SK-N-SH treated with all-trans-retinoic acid at 6 μM for 48 hours (cell line): ENCODE measurements at regions not wholly inside any gene's neighbourhood (a gene's known extent, or its start where the extent isn't known, plus 50 kb on each side); places are given as distances from the start of the nearest gene placed in this dataset.
"Not testable (repeated sequence)": the region's sequence is repeated elsewhere in the genome, so short reads cannot be mapped to it uniquely, and the experiment has no call there.

Experiments
- ATAC-seq: fragments of 200-7000 bp; cut with Tn5 transposase; 3 replicates; pipeline ENCODE4 v1.9.1; 2020; ENCODE audit warnings: mild to moderate bottlenecking, moderate library complexity
- ARNTL ChIP-seq: fragments of 450-650 bp; formaldehyde crosslinking; IDR thresholded peaks from 2 replicates; pipeline ENCODE4 v1.5.0; 2020; ENCODE audit warnings: low read depth, mild to moderate bottlenecking, moderate library complexity, borderline replicate concordance
- BACH2 ChIP-seq: fragments of 250-450 bp; sonication (Bioruptor Pico); IDR thresholded peaks from 2 replicates; pipeline ENCODE4 v1.9.0; 2021; ENCODE audit warnings: mild to moderate bottlenecking, borderline replicate concordance
- CREB5 ChIP-seq: fragments of 250-450 bp; sonication (Bioruptor Pico); IDR thresholded peaks from 2 replicates; pipeline ENCODE4 v1.5.1; 2020; ENCODE audit warnings: low read depth, mild to moderate bottlenecking, moderate library complexity
- CSDC2 ChIP-seq: fragments of 250-450 bp; sonication (Bioruptor Pico); IDR thresholded peaks from 2 replicates; pipeline ENCODE4 v1.5.0; 2020; ENCODE audit warnings: mild to moderate bottlenecking, moderate library complexity
- ESRRG ChIP-seq: fragments of 250-450 bp; sonication (Bioruptor Pico); IDR thresholded peaks from 2 replicates; pipeline ENCODE4 v1.6.1; 2021; ENCODE audit warnings: mild to moderate bottlenecking
- ISL1 ChIP-seq: fragments of 250-450 bp; sonication (Bioruptor Pico); IDR thresholded peaks from 2 replicates; pipeline ENCODE4 v2.1.2; 2022; ENCODE audit warnings: mild to moderate bottlenecking, moderate library complexity
- OSR1 ChIP-seq: fragments of 250-450 bp; sonication (Bioruptor Pico); IDR thresholded peaks from 2 replicates; pipeline ENCODE4 v1.8.0; 2022; ENCODE audit warnings: moderate library complexity, mild to moderate bottlenecking, inconsistent platforms
- PPARA ChIP-seq: fragments of 250-450 bp; sonication (Bioruptor Pico); IDR thresholded peaks from 2 replicates; pipeline ENCODE4 v1.5.0; 2020; ENCODE audit warnings: mild to moderate bottlenecking, borderline replicate concordance
- RARB ChIP-seq: fragments of 250-450 bp; sonication (Bioruptor Pico); IDR thresholded peaks from 2 replicates; pipeline ENCODE4 v1.8.0; 2021; ENCODE audit warnings: mild to moderate bottlenecking, moderate library complexity
- SNAI2 ChIP-seq: fragments of 250-450 bp; sonication (Bioruptor Pico); IDR thresholded peaks from 2 replicates; pipeline ENCODE4 v1.5.0; 2020; ENCODE audit warnings: mild to moderate bottlenecking, moderate library complexity
- TCF4 ChIP-seq: fragments of 250-450 bp; sonication (Bioruptor Pico); IDR thresholded peaks from 2 replicates; pipeline ENCODE4 v1.8.0; 2021; ENCODE audit warnings: mild to moderate bottlenecking, moderate library complexity, borderline replicate concordance
- TSHZ2 ChIP-seq: fragments of 250-450 bp; sonication (Bioruptor Pico); IDR thresholded peaks from 2 replicates; pipeline ENCODE4 v1.5.0; 2020; ENCODE audit warnings: mild to moderate bottlenecking, moderate library complexity
- ZC3H10 ChIP-seq: fragments of 250-450 bp; sonication (Bioruptor Pico); IDR thresholded peaks from 2 replicates; pipeline ENCODE4 v1.5.1; 2021; ENCODE audit warnings: mild to moderate bottlenecking, moderate library complexity
- ZFP3 ChIP-seq: fragments of 250-450 bp; sonication (Bioruptor Pico); IDR thresholded peaks from 2 replicates; pipeline ENCODE4 v1.5.0; 2020; ENCODE audit warnings: mild to moderate bottlenecking, moderate library complexity
- ZFP30 ChIP-seq: fragments of 450-650 bp; formaldehyde crosslinking; IDR thresholded peaks from 2 replicates; pipeline ENCODE4 v1.5.0; 2022; ENCODE audit warnings: mild to moderate bottlenecking, moderate library complexity
- ZNF565 ChIP-seq: fragments of 450-650 bp; formaldehyde crosslinking; conservative IDR thresholded peaks from 2 replicates; pipeline ENCODE4 v1.5.0; 2020; ENCODE audit warnings: low read depth, mild to moderate bottlenecking, moderate library complexity
- ZNF70 ChIP-seq: fragments of 450-650 bp; formaldehyde crosslinking; IDR thresholded peaks from 2 replicates; pipeline ENCODE4 v1.5.0; 2020; ENCODE audit warnings: mild to moderate bottlenecking, moderate library complexity
- ZNF8 ChIP-seq: fragments of 450-650 bp; formaldehyde crosslinking; IDR thresholded peaks from 2 replicates; pipeline ENCODE4 v1.5.0; 2020; ENCODE audit warnings: mild to moderate bottlenecking, moderate library complexity
- TF ChIP-seq, protein P1 (sequence below): fragments of 250-450 bp; sonication (Bioruptor Pico); IDR thresholded peaks from 2 replicates; pipeline ENCODE4 v1.8.0; 2020; ENCODE audit warnings: mild to moderate bottlenecking, moderate library complexity, borderline replicate concordance
- TF ChIP-seq, protein P2 (sequence below): fragments of 250-450 bp; sonication (Bioruptor Pico); IDR thresholded peaks from 2 replicates; pipeline ENCODE4 v1.5.1; 2021; ENCODE audit warnings: mild to moderate bottlenecking, moderate library complexity

GRCh38 chr4:162485486-162485885 is 321.7 kb upstream of the FSTL5 start (continued):
- TF ChIP-seq ZC3H10 (CRISPR knock-in tag): no peak
- TF ChIP-seq ARNTL (CRISPR knock-in tag): no peak
- no peak for TF ChIP-seq ZNF565
- TF ChIP-seq, protein P1, sequence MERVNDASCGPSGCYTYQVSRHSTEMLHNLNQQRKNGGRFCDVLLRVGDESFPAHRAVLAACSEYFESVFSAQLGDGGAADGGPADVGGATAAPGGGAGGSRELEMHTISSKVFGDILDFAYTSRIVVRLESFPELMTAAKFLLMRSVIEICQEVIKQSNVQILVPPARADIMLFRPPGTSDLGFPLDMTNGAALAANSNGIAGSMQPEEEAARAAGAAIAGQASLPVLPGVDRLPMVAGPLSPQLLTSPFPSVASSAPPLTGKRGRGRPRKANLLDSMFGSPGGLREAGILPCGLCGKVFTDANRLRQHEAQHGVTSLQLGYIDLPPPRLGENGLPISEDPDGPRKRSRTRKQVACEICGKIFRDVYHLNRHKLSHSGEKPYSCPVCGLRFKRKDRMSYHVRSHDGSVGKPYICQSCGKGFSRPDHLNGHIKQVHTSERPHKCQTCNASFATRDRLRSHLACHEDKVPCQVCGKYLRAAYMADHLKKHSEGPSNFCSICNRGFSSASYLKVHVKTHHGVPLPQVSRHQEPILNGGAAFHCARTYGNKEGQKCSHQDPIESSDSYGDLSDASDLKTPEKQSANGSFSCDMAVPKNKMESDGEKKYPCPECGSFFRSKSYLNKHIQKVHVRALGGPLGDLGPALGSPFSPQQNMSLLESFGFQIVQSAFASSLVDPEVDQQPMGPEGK: no peak
- no peak for TF ChIP-seq CSDC2 (CRISPR knock-in tag)
- TF ChIP-seq ZNF70 (CRISPR knock-in tag): no peak
- TF ChIP-seq ZFP3 (CRISPR knock-in tag): no peak
- no peak for TF ChIP-seq TCF4 (CRISPR knock-in tag)
- TF ChIP-seq RARB (CRISPR knock-in tag): no peak
- TF ChIP-seq CREB5 (CRISPR knock-in tag): no peak

GRCh38 chr4:162475246-162475645 is 311.4 kb upstream of the FSTL5 start:
- ATAC-seq: no peak
- TF ChIP-seq ZFP3 (CRISPR knock-in tag): no peak
- TF ChIP-seq BACH2: no peak
- TF ChIP-seq SNAI2 (CRISPR knock-in tag): no peak
- TF ChIP-seq ZNF8: no peak

DNA sequence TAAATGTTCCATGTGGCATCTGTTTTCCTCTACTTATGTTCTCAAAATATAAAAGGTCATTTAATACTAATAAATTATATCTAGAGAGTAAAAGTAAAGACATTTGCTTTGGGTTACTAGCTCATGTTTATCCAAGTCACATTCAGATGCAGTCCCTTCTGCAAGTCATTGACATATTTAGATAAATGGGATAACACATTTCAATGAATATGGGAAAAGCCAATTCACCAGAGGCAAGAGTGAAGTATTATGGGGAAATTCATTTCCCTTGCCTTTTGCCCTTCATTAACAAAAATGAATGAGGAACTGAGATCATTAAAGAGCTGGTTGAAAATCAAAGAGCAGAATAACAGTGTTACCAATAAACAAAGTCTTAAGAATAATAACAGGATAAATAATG is 306.2 kb upstream of the FSTL5 start:
- ATAC-seq: no peak

GRCh38 chr4:162465356-162465755 is 301.6 kb upstream of the FSTL5 start:
- ATAC-seq: not testable (repeated sequence)

More for the DNA sequence above, 306.2 kb upstream of the FSTL5 start:
- TF ChIP-seq ZFP30 (CRISPR knock-in tag) (no peak), TSHZ2 (CRISPR knock-in tag) (no peak), ZNF70 (CRISPR knock-in tag) (no peak), BACH2 (no peak), ZNF565 (no peak), ARNTL (CRISPR knock-in tag) (no peak), PPARA (CRISPR knock-in tag) (no peak), TCF4 (CRISPR knock-in tag) (no peak), ISL1 (CRISPR knock-in tag) (no peak), ZNF8 (no peak), RARB (CRISPR knock-in tag) (no peak), OSR1 (no peak), ZC3H10 (CRISPR knock-in tag) (no peak), ESRRG (CRISPR knock-in tag) (no peak), SNAI2 (CRISPR knock-in tag) (no peak), CREB5 (CRISPR knock-in tag) (no peak), ZFP3 (CRISPR knock-in tag) (no peak)
- TF ChIP-seq, protein P2, sequence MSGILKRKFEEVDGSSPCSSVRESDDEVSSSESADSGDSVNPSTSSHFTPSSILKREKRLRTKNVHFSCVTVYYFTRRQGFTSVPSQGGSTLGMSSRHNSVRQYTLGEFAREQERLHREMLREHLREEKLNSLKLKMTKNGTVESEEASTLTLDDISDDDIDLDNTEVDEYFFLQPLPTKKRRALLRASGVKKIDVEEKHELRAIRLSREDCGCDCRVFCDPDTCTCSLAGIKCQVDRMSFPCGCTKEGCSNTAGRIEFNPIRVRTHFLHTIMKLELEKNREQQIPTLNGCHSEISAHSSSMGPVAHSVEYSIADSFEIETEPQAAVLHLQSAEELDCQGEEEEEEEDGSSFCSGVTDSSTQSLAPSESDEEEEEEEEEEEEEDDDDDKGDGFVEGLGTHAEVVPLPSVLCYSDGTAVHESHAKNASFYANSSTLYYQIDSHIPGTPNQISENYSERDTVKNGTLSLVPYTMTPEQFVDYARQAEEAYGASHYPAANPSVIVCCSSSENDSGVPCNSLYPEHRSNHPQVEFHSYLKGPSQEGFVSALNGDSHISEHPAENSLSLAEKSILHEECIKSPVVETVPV: no peak
